Glutamatergic neuron (in vitro differentiated cells): ENCODE measurements at regions not wholly inside any gene's neighbourhood (a gene's known extent, or its start where the extent isn't known, plus 50 kb on each side); places are given as distances from the start of the nearest gene placed in this dataset.
A peak's percentile ranks its signal among the peaks of the same experiment; 100 is the strongest.
"Not testable (repeated sequence)": the region's sequence is repeated elsewhere in the genome, so short reads cannot be mapped to it uniquely, and the experiment has no call there.

Experiments
- DNase-seq: peaks from one replicate; pipeline ENCODE4 v3.0.0; 2022
- H3K27ac Mint-ChIP-seq: one replicate; pipeline ENCODE4 v1.8.0; 2020; ENCODE audit warnings: mild to moderate bottlenecking, mixed read lengths, inconsistent platforms; ENCODE audit not compliant: unreplicated experiment
- H3K27me3 Mint-ChIP-seq: one replicate; pipeline ENCODE4 v1.8.0; 2020; ENCODE audit warnings: mild to moderate bottlenecking, moderate library complexity, mixed read lengths, inconsistent platforms; ENCODE audit not compliant: unreplicated experiment
- H3K36me3 Mint-ChIP-seq: one replicate; pipeline ENCODE4 v1.8.0; 2020; ENCODE audit warnings: mild to moderate bottlenecking, mixed read lengths, inconsistent platforms; ENCODE audit not compliant: unreplicated experiment
- H3K4me1 Mint-ChIP-seq: one replicate; pipeline ENCODE4 v1.8.0; 2020; ENCODE audit warnings: mild to moderate bottlenecking, low read depth, mixed read lengths, inconsistent platforms; ENCODE audit not compliant: unreplicated experiment
- H3K4me3 Mint-ChIP-seq: one replicate; pipeline ENCODE4 v1.8.0; 2020; ENCODE audit warnings: mild to moderate bottlenecking, mixed read lengths, inconsistent platforms; ENCODE audit not compliant: unreplicated experiment
- H3K9me3 Mint-ChIP-seq: one replicate; pipeline ENCODE4 v1.8.0; 2020; ENCODE audit warnings: mild to moderate bottlenecking, moderate library complexity, mixed read lengths, inconsistent platforms; ENCODE audit not compliant: unreplicated experiment
- CTCF ChIP-seq: fragments of 200-600 bp; sonication (generic); IDR thresholded peaks from one replicate; pipeline ENCODE4 v1.5.0; 2021; ENCODE audit not compliant: partially characterized antibody, unreplicated experiment

GRCh38 chr4:116627545-116627944 is 457.8 kb downstream of the TRAM1L1 start:
- Mint-ChIP-seq H3K4me1 (peaks cover 2% of the 10 kb centered on the region), H3K9me3 (no peaks in the 10 kb centered on the region), H3K27ac (no peak overlapping the region), H3K27me3 (no peaks in the 10 kb centered on the region), H3K4me3 (no peak overlapping the region), H3K36me3 (no peaks in the 10 kb centered on the region)
- no peak for TF ChIP-seq CTCF
- DNase-seq, result no peak

GRCh38 chr4:116619508-116619907 is 465.9 kb downstream of the TRAM1L1 start:
- not testable (repeated sequence) for H3K36me3 Mint-ChIP-seq, H3K4me1 Mint-ChIP-seq, H3K9me3 Mint-ChIP-seq, H3K4me3 Mint-ChIP-seq, DNase-seq, H3K27me3 Mint-ChIP-seq
- H3K27ac Mint-ChIP-seq, result peak overlapping the region; percentile 59

- no peak overlapping the region for H3K27ac Mint-ChIP-seq
- H3K4me1 Mint-ChIP-seq, result peaks cover 2% of the 10 kb centered on the region
- H3K4me3 Mint-ChIP-seq, result no peak overlapping the region
- no peak for TF ChIP-seq CTCF
- DNase-seq, result no peak
- peaks cover 2% of the 10 kb centered on the region for H3K9me3 Mint-ChIP-seq
- H3K27me3 Mint-ChIP-seq, result peaks cover 1% of the 10 kb centered on the region
- H3K36me3 Mint-ChIP-seq, result no peaks in the 10 kb centered on the region
Observed at GRCh38 chr4:116618638-116619037, 466.7 kb downstream of the TRAM1L1 start.

- no peaks in the 10 kb centered on the region for H3K9me3 Mint-ChIP-seq
- no peak overlapping the region for H3K4me3 Mint-ChIP-seq
- no peaks in the 10 kb centered on the region for H3K4me1 Mint-ChIP-seq
- no peaks in the 10 kb centered on the region for H3K36me3 Mint-ChIP-seq
- H3K27me3 Mint-ChIP-seq, result no peaks in the 10 kb centered on the region
- no peak for DNase-seq
- TF ChIP-seq CTCF, result no peak
- H3K27ac Mint-ChIP-seq, result no peak overlapping the region
Observed at GRCh38 chr4:116603096-116603495, 482.3 kb downstream of the TRAM1L1 start.

- no peaks in the 10 kb centered on the region for H3K4me1 Mint-ChIP-seq
- no peaks in the 10 kb centered on the region for H3K27me3 Mint-ChIP-seq
Observed at GRCh38 chr4:116599859-116600258, 485.5 kb downstream of the TRAM1L1 start.

More at GRCh38 chr4:116599859-116600258, 485.5 kb downstream of the TRAM1L1 start:
- TF ChIP-seq CTCF, result no peak
- no peak overlapping the region for H3K4me3 Mint-ChIP-seq
- no peak overlapping the region for H3K27ac Mint-ChIP-seq
- no peaks in the 10 kb centered on the region for H3K9me3 Mint-ChIP-seq
- H3K36me3 Mint-ChIP-seq, result no peaks in the 10 kb centered on the region
- no peak for DNase-seq
